Neuronal stem cell (in vitro differentiated cells): ENCODE measurements at regions not wholly inside any gene's neighbourhood (a gene's known extent, or its start where the extent isn't known, plus 50 kb on each side); places are given as distances from the start of the nearest gene placed in this dataset.

Source experiments
- DNase-seq: peaks from one replicate; pipeline ENCODE4 v3.0.0-alpha.2; 2013; ENCODE audit warnings: low spot score
- H2AFZ ChIP-seq: one replicate; pipeline ENCODE4 v1.6.1; 2013; ENCODE audit warnings: mild to moderate bottlenecking, low read length, inconsistent platforms
- H2AK5ac ChIP-seq: 2 replicates; pipeline ENCODE4 v1.6.1; 2013; ENCODE audit warnings: low read depth, mild to moderate bottlenecking, inconsistent platforms, low read length, moderate library complexity, mixed read lengths
- H2BK120ac ChIP-seq: 2 replicates; pipeline ENCODE4 v1.6.1; 2013; ENCODE audit warnings: low read depth, mild to moderate bottlenecking, inconsistent platforms, low read length, moderate library complexity, mixed read lengths
- H2BK12ac ChIP-seq: one replicate; pipeline ENCODE4 v1.6.1; 2013; ENCODE audit warnings: low read length, inconsistent platforms
- H2BK15ac ChIP-seq: 2 replicates; pipeline ENCODE4 v1.6.1; 2013; ENCODE audit warnings: mild to moderate bottlenecking, low read length, inconsistent platforms, mixed read lengths
- H2BK5ac ChIP-seq: one replicate; pipeline ENCODE4 v1.6.1; 2013; ENCODE audit warnings: inconsistent platforms, mild to moderate bottlenecking, low read length, moderate library complexity
- H3K14ac ChIP-seq: one replicate; pipeline ENCODE4 v1.6.1; 2013; ENCODE audit warnings: low read length, inconsistent platforms
- H3K18ac ChIP-seq: 2 replicates; pipeline ENCODE4 v1.6.1; 2013; ENCODE audit warnings: low read length, inconsistent platforms
- H3K23ac ChIP-seq: 2 replicates; pipeline ENCODE4 v1.6.1; 2013; ENCODE audit warnings: low read depth, mild to moderate bottlenecking, mixed read lengths, low read length, inconsistent platforms; ENCODE audit not compliant: poor library complexity
- H3K27ac ChIP-seq: replicated peaks from 3 replicates; pipeline ENCODE4 v1.5.1; 2013; ENCODE audit warnings: low read length, inconsistent platforms
- H3K27me3 ChIP-seq, 3 experiments: 2 replicates each; pipeline ENCODE4 v1.6.1; 2013; ENCODE audit warnings: low read length in 3 of 3, mild to moderate bottlenecking in 2 of 3, inconsistent platforms in 1 of 3, low read depth in 1 of 3, mixed read lengths in 1 of 3, moderate library complexity in 1 of 3; ENCODE audit not compliant: control insufficient read depth in 3 of 3, insufficient read depth in 3 of 3
- H3K36me3 ChIP-seq, 2 donors: replicated peaks in 1 of 2; 2 replicates each; pipeline ENCODE4 v1.6.1; 2013; ENCODE audit warnings: low read length in 2 of 2; ENCODE audit not compliant: control insufficient read depth in 2 of 2, insufficient read depth in 2 of 2
- H3K4ac ChIP-seq: 2 replicates; pipeline ENCODE4 v1.6.1; 2013; ENCODE audit warnings: inconsistent platforms, mild to moderate bottlenecking, low read length, moderate library complexity
- H3K4me1 ChIP-seq, 2 donors: 1 replicate in 1 of 2; 2 replicates in 1 of 2; pipeline ENCODE4 v1.6.1; 2013; ENCODE audit warnings: low read length in 2 of 2, low read depth in 1 of 2; ENCODE audit not compliant: control insufficient read depth in 2 of 2, insufficient read depth in 1 of 2
- H3K4me2 ChIP-seq: one replicate; pipeline ENCODE4 v1.6.1; 2013; ENCODE audit warnings: mild to moderate bottlenecking, low read length, inconsistent platforms; ENCODE audit not compliant: insufficient read depth, poor library complexity, severe bottlenecking
- H3K4me3 ChIP-seq, 2 donors: 2 replicates each; pipeline ENCODE4 v1.5.1; 2013; ENCODE audit warnings: low read length in 2 of 2, mild to moderate bottlenecking in 2 of 2, inconsistent platforms in 1 of 2, moderate library complexity in 1 of 2
- H3K79me1 ChIP-seq: one replicate; pipeline ENCODE4 v1.6.1; 2013; ENCODE audit warnings: low read depth, mild to moderate bottlenecking, inconsistent platforms, low read length, moderate library complexity
- H3K9ac ChIP-seq: one replicate; pipeline ENCODE4 v1.6.1; 2013; ENCODE audit warnings: mild to moderate bottlenecking, low read depth, low read length, inconsistent platforms; ENCODE audit not compliant: poor library complexity
- H3K9me3 ChIP-seq, 2 donors: replicated peaks in 1 of 2; 2 replicates each; pipeline versions ENCODE3 to v1.6.1; 2013; ENCODE audit warnings: low read length in 2 of 2, mild to moderate bottlenecking in 2 of 2, inconsistent platforms in 1 of 2, low read depth in 1 of 2, mixed read lengths in 1 of 2, moderate library complexity in 1 of 2; ENCODE audit not compliant: control insufficient read depth in 2 of 2, insufficient read depth in 1 of 2
- H4K8ac ChIP-seq: one replicate; pipeline ENCODE4 v1.6.1; 2013; ENCODE audit warnings: low read depth, mild to moderate bottlenecking, inconsistent platforms, low read length, moderate library complexity
- H4K91ac ChIP-seq: one replicate; pipeline ENCODE4 v1.6.1; 2013; ENCODE audit warnings: low read length, low read depth, mild to moderate bottlenecking, inconsistent platforms; ENCODE audit not compliant: poor library complexity
- WGBS, 2 donors: extraction: QIAGEN DNeasy Blood & Tissue Kit; methylation state at CpG; one replicate each; pipeline ENCODE4 v1.1.7; 2013; ENCODE audit warnings: missing lambda C conversion rate in 2 of 2, mixed read lengths in 1 of 2; ENCODE audit not compliant: insufficient read length in 2 of 2, insufficient replicate concordance in 1 of 2; ENCODE audit errors: extremely low coverage in 2 of 2; 5-methylcytosine and 5-hydroxymethylcytosine counted together

DNA sequence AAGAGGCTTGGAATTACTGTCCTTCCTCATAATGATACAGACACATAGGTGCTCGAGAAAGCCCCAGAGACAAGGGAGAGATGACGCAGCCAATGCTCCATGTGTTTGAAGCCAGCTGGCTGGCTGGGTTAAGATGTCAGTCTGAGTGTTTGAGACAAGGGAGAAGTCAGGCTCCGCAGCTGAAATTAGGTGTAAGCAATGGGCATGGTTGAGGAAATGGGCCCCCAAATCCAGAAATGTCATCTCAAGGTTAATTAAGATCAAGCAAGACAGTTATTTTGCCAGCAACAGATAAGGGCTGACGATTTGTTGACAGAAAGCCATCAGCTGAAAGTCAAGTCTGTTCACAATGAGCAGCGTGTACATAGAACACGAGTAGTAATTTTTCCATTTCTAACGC is 713.4 kb downstream of the IRX1 start:
- Histone ChIP-seq H3K23ac (no peak overlapping the region), H3K27me3 (no peaks in the 10 kb centered on the region), H3K79me1 (no peaks in the 10 kb centered on the region), H4K8ac (no peak overlapping the region), H2BK15ac (no peak overlapping the region), H3K4ac (no peak overlapping the region), H3K4me3 (no peak overlapping the region), H3K4me2 (no peak overlapping the region), H3K4me1 (peaks cover 0 to 10% of the 10 kb centered on the region in 2 donors), H2BK120ac (no peak overlapping the region), H3K9me3 (no peaks in the 10 kb centered on the region), H2BK5ac (no peak overlapping the region), H2BK12ac (no peak overlapping the region), H3K36me3 (no peaks in the 10 kb centered on the region), H3K14ac (no peak overlapping the region), H3K18ac (peak overlapping the region; percentile 64), H3K27ac (no peak overlapping the region), H4K91ac (no peak overlapping the region), H3K9ac (no peak overlapping the region), H2AK5ac (no peak overlapping the region), H2AFZ (no peak overlapping the region)
- no CpG with 5 or more reads among the region's 7 CpGs for WGBS, 2 donors
- DNase-seq: no peak

DNA sequence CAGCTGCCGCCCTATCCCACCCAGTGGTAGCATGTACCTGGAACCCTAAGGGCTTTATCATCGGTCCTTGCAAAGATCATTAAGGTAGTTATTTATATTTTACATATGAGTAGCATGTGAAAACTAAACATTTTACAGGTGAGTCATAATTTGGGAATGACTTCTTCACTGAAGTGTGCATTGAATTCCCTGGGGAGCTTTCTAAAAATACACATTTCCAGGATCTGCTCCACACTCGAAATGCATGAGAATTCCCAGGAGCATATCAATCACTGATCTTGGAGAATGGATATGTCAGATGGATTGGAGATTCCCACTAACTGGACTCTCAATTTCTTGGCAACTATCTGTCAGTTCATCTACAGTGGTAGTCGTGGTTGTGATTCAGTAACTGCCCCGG is 717.5 kb downstream of the IRX1 start:
- Histone ChIP-seq H4K8ac (no peak overlapping the region), H3K9me3 (no peaks in the 10 kb centered on the region)

DNA sequence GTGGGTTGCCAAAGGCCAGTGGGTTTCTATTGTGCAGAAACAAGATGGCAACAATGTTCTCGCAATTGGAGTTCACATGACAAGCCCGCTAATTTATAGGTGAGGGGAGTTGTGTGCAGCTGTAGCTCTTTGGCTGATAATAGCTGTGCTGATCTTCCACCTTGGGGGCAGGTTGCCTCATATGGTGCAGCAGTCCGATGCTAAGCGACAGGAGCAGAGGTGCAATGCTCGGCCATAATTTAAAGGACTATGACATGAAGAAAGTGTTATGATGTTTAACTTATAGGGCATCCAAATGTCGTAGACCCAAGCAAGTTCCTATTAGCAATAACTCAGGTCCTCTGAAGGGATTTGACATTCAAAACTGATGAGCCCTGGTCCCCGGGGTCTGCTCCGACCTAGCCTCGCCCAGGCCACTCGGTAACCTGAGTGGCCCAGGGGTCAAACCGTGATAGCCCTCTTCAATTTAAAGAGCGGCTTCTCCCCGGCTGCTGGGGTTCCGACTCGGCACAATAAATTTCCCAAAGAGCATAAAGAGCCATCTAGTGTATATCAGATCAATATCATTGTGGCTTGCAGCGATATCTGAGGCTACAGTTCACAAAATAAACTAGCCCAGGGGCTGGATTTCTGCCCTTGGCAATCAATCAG is 724.0 kb downstream of the IRX1 start:
- Histone ChIP-seq H4K8ac (no peak overlapping the region), H2BK120ac (no peak overlapping the region), H3K9me3 (no peaks in the 10 kb centered on the region), H3K14ac (no peak overlapping the region), H2BK15ac (no peak overlapping the region), H3K27ac (no peak overlapping the region), H3K79me1 (no peaks in the 10 kb centered on the region), H3K23ac (no peak overlapping the region), H2BK12ac (no peak overlapping the region), H3K18ac (no peak overlapping the region), H2BK5ac (no peak overlapping the region), H3K4me2 (no peak overlapping the region), H3K9ac (no peak overlapping the region), H3K36me3 (no peaks in the 10 kb centered on the region), H3K4me1 (no peaks in the 10 kb centered on the region), H3K27me3 (no peaks in the 10 kb centered on the region), H4K91ac (no peak overlapping the region), H3K4me3 (no peak overlapping the region), H2AK5ac (no peak overlapping the region), H2AFZ (no peak overlapping the region), H3K4ac (no peak overlapping the region)
- no peak for DNase-seq
- WGBS, 2 donors: no CpG with 5 or more reads among the region's 16 CpGs

More for the DNA sequence above, 717.5 kb downstream of the IRX1 start:
- Histone ChIP-seq H3K18ac (no peak overlapping the region), H3K27me3 (no peaks in the 10 kb centered on the region), H2AFZ (no peak overlapping the region), H2BK15ac (no peak overlapping the region), H3K4me3 (no peak overlapping the region), H3K79me1 (no peaks in the 10 kb centered on the region), H3K23ac (no peak overlapping the region), H2BK5ac (no peak overlapping the region), H2AK5ac (no peak overlapping the region), H3K36me3 (no peaks in the 10 kb centered on the region), H3K4ac (no peak overlapping the region), H3K14ac (no peak overlapping the region), H3K4me1 (peaks cover 0 to 10% of the 10 kb centered on the region in 2 donors), H3K4me2 (no peak overlapping the region), H3K27ac (no peak overlapping the region), H2BK120ac (no peak overlapping the region), H4K91ac (no peak overlapping the region), H2BK12ac (no peak overlapping the region), H3K9ac (no peak overlapping the region)
- WGBS, 2 donors: no CpG with 5 or more reads among the region's 5 CpGs
- DNase-seq: no peak

DNA sequence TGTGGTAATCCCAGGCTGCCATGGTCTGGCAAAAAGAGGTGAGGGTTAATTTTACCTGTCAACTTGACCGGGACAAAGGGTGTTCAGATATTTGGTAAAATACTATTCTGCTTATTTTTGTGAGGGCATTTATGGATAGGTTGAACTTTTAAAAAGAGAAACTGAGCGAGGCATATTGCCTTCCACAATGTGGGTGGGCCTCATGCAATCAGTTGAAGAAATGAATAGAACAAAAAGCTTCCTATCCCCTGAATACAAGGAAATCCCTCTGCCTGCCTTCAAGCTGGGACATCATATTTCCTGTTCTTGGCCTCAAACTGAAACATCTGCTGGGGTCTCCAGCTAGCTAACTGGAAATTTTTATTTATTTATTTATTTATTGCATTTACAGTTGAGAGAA is 734.7 kb downstream of the IRX1 start:
- WGBS, 2 donors: no CpG with 5 or more reads among the region's 2 CpGs
- Histone ChIP-seq H3K9me3 (no peaks in the 10 kb centered on the region), H2BK120ac (no peak overlapping the region), H3K4ac (no peak overlapping the region), H3K36me3 (no peaks in the 10 kb centered on the region), H2BK15ac (no peak overlapping the region), H3K4me1 (no peaks in the 10 kb centered on the region), H4K91ac (no peak overlapping the region), H4K8ac (no peak overlapping the region), H3K27me3 (no peaks in the 10 kb centered on the region), H3K14ac (no peak overlapping the region), H2AK5ac (no peak overlapping the region), H3K4me3 (no peak overlapping the region), H3K4me2 (no peak overlapping the region), H3K27ac (no peak overlapping the region), H3K9ac (no peak overlapping the region), H2AFZ (no peak overlapping the region), H3K23ac (no peak overlapping the region), H3K18ac (no peak overlapping the region), H2BK12ac (no peak overlapping the region), H3K79me1 (no peaks in the 10 kb centered on the region), H2BK5ac (no peak overlapping the region)
- DNase-seq: no peak
